ENCODE measurements at regions not wholly inside any gene's neighbourhood (a gene's known extent, or its start where the extent isn't known, plus 50 kb on each side); places are given as distances from the start of the nearest gene placed in this dataset.
A peak's percentile ranks its signal among the peaks of the same experiment; 100 is the strongest.

GRCh38 chr5:98497418-98497817, 276.0 kb upstream of the RGMB start (continued):
- no peak for TF ChIP-seq ZNF396 (CRISPR knock-in tag; IDR thresholded peaks at IDR 0.05; ENCODE audit: borderline replicate concordance)

- no peaks in the 10 kb centered on the region for H3K27me3 Mint-ChIP-seq (ENCODE audit: low read depth)
- H3K27ac Mint-ChIP-seq: no peak overlapping the region
- no peak overlapping the region for H3K4me3 Mint-ChIP-seq
- TF ChIP-seq EMX1 (CRISPR knock-in tag; IDR thresholded peaks at IDR 0.05) (no peak), SP1 (CRISPR knock-in tag; conservative IDR thresholded peaks at IDR 0.05) (no peak), TEAD4 (CRISPR knock-in tag; IDR thresholded peaks at IDR 0.05) (no peak), SMAD4 (CRISPR knock-in tag; IDR thresholded peaks at IDR 0.05) (no peak), RORB (CRISPR knock-in tag; IDR thresholded peaks at IDR 0.05) (no peak), TCF7 (CRISPR knock-in tag; IDR thresholded peaks at IDR 0.05; ENCODE audit: low read depth) (no peak), SOX15 (CRISPR knock-in tag; IDR thresholded peaks at IDR 0.05) (no peak), JUN (CRISPR knock-in tag; IDR thresholded peaks at IDR 0.05) (no peak)
- TF ChIP-seq, protein P1, sequence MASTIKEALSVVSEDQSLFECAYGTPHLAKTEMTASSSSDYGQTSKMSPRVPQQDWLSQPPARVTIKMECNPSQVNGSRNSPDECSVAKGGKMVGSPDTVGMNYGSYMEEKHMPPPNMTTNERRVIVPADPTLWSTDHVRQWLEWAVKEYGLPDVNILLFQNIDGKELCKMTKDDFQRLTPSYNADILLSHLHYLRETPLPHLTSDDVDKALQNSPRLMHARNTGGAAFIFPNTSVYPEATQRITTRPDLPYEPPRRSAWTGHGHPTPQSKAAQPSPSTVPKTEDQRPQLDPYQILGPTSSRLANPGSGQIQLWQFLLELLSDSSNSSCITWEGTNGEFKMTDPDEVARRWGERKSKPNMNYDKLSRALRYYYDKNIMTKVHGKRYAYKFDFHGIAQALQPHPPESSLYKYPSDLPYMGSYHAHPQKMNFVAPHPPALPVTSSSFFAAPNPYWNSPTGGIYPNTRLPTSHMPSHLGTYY (CRISPR knock-in tag; IDR thresholded peaks at IDR 0.05): no peak
- TF ChIP-seq, protein P2, sequence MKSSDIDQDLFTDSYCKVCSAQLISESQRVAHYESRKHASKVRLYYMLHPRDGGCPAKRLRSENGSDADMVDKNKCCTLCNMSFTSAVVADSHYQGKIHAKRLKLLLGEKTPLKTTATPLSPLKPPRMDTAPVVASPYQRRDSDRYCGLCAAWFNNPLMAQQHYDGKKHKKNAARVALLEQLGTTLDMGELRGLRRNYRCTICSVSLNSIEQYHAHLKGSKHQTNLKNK (CRISPR knock-in tag; IDR thresholded peaks at IDR 0.05): no peak
- TF ChIP-seq, protein P3, sequence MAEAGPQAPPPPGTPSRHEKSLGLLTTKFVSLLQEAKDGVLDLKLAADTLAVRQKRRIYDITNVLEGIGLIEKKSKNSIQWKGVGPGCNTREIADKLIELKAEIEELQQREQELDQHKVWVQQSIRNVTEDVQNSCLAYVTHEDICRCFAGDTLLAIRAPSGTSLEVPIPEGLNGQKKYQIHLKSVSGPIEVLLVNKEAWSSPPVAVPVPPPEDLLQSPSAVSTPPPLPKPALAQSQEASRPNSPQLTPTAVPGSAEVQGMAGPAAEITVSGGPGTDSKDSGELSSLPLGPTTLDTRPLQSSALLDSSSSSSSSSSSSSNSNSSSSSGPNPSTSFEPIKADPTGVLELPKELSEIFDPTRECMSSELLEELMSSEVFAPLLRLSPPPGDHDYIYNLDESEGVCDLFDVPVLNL (CRISPR knock-in tag; IDR thresholded peaks at IDR 0.05; ENCODE audit: borderline replicate concordance, low read depth): no peak
- CTCF ChIA-PET: interaction anchor here (0.5 to 0.8 kb wide), 3 partner anchors 23 to 298 kb away, joined by 3 read pairs; no protein-coding TSS in a partner anchor
- H3K36me3 Mint-ChIP-seq: no peaks in the 10 kb centered on the region; the same call in 1 of the 2 replicates
- DNase-seq (ENCODE audit: low spot score) (no peak), ATAC-seq (peak; percentile 73)
- H3K4me1 Mint-ChIP-seq: peaks cover 27% of the 10 kb centered on the region
- POLR2A ChIA-PET: no interaction called here
- peaks cover 30% of the 10 kb centered on the region for H3K9me3 Mint-ChIP-seq
Measured at GRCh38 chr5:98498028-98498427, 275.4 kb upstream of the RGMB start.

GRCh38 chr5:98499892-98500291, 273.6 kb upstream of the RGMB start:
- no peaks in the 10 kb centered on the region for H3K27me3 Mint-ChIP-seq (ENCODE audit: low read depth)
- no peak overlapping the region for H3K4me3 Mint-ChIP-seq
- peaks cover 35% of the 10 kb centered on the region for H3K4me1 Mint-ChIP-seq
- no peak overlapping the region for H3K27ac Mint-ChIP-seq
- POLR2A ChIA-PET: no interaction called here
- TF ChIP-seq ZBTB21 (CRISPR knock-in tag; IDR thresholded peaks at IDR 0.05; ENCODE audit: borderline replicate concordance) (no peak), SOX15 (CRISPR knock-in tag; IDR thresholded peaks at IDR 0.05) (no peak)
- CTCF ChIA-PET: no interaction called here
- peaks cover 13% of the 10 kb centered on the region for H3K9me3 Mint-ChIP-seq
- ATAC-seq (no peak), DNase-seq (ENCODE audit: low spot score) (no peak)
- H3K36me3 Mint-ChIP-seq: no peaks in the 10 kb centered on the region; the same call in 1 of the 2 replicates

DNA sequence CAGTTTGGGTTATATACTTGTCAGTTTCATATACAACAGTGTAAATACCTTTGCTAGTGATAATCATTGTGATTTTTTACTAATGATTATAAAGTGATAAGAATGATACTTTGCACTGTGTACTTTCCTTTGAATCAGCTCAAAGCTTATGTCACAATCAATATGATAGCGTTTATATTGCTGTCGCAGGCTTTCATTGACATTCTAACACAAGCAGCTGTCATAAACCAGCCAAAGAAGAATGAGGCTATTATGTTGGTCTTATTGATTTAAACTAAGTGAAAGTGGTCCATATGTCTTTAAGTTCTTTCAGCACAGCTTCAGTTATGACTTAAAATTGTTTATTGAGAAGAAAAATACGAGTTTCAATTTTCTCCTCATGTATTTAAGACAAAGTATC, 272.7 kb upstream of the RGMB start:
- H3K4me1 Mint-ChIP-seq: peaks cover 35% of the 10 kb centered on the region
- H3K4me3 Mint-ChIP-seq: no peak overlapping the region
- H3K27ac Mint-ChIP-seq: no peak overlapping the region
- H3K27me3 Mint-ChIP-seq (ENCODE audit: low read depth): no peaks in the 10 kb centered on the region
- ATAC-seq: no peak
- H3K36me3 Mint-ChIP-seq: no peaks in the 10 kb centered on the region; the same call in 1 of the 2 replicates
- POLR2A ChIA-PET: no interaction called here
- H3K9me3 Mint-ChIP-seq: peaks cover 8% of the 10 kb centered on the region
- TF ChIP-seq, protein P1 (CRISPR knock-in tag; IDR thresholded peaks at IDR 0.05): no peak
- DNase-seq (ENCODE audit: low spot score): no peak
- CTCF ChIA-PET: no interaction called here

GRCh38 chr5:98503616-98504015, 269.8 kb upstream of the RGMB start:
- H3K4me1 Mint-ChIP-seq: peaks cover 15% of the 10 kb centered on the region
- no peaks in the 10 kb centered on the region for H3K27me3 Mint-ChIP-seq (ENCODE audit: low read depth)
- H3K4me3 Mint-ChIP-seq: no peak overlapping the region
- no peak for DNase-seq (ENCODE audit: low spot score)
- POLR2A ChIA-PET: interaction anchor here (0.5 kb wide), 1 partner anchor 1430 kb away, joined by 3 read pairs; no protein-coding TSS in a partner anchor
- CTCF ChIA-PET: no interaction called here
- ATAC-seq: peak; percentile 39; the same call in 1 of the 2 replicates
- H3K27ac Mint-ChIP-seq: 0 out of 2 replicates have a peak overlapping the region, but pooled peaks have one; percentile 5
- peaks cover 11% of the 10 kb centered on the region for H3K9me3 Mint-ChIP-seq
- H3K36me3 Mint-ChIP-seq: 0 out of 2 replicates have a peak, but pooled peaks cover 3% of the 10 kb centered on the region
- TF ChIP-seq, protein P4, sequence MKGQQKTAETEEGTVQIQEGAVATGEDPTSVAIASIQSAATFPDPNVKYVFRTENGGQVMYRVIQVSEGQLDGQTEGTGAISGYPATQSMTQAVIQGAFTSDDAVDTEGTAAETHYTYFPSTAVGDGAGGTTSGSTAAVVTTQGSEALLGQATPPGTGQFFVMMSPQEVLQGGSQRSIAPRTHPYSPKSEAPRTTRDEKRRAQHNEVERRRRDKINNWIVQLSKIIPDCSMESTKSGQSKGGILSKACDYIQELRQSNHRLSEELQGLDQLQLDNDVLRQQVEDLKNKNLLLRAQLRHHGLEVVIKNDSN (CRISPR knock-in tag; IDR thresholded peaks at IDR 0.05): no peak
- TF ChIP-seq, protein P5, sequence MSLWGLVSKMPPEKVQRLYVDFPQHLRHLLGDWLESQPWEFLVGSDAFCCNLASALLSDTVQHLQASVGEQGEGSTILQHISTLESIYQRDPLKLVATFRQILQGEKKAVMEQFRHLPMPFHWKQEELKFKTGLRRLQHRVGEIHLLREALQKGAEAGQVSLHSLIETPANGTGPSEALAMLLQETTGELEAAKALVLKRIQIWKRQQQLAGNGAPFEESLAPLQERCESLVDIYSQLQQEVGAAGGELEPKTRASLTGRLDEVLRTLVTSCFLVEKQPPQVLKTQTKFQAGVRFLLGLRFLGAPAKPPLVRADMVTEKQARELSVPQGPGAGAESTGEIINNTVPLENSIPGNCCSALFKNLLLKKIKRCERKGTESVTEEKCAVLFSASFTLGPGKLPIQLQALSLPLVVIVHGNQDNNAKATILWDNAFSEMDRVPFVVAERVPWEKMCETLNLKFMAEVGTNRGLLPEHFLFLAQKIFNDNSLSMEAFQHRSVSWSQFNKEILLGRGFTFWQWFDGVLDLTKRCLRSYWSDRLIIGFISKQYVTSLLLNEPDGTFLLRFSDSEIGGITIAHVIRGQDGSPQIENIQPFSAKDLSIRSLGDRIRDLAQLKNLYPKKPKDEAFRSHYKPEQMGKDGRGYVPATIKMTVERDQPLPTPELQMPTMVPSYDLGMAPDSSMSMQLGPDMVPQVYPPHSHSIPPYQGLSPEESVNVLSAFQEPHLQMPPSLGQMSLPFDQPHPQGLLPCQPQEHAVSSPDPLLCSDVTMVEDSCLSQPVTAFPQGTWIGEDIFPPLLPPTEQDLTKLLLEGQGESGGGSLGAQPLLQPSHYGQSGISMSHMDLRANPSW (CRISPR knock-in tag; conservative IDR thresholded peaks at IDR 0.05; ENCODE audit: low read depth): no peak
- no peak for TF ChIP-seq ZNF416 (CRISPR knock-in tag; IDR thresholded peaks at IDR 0.05)
- TF ChIP-seq, protein P2 (CRISPR knock-in tag; IDR thresholded peaks at IDR 0.05): no peak
- TF ChIP-seq TP53 (CRISPR knock-in tag; IDR thresholded peaks at IDR 0.05): no peak
- TF ChIP-seq TEAD1 (CRISPR knock-in tag; IDR thresholded peaks at IDR 0.05): no peak
- no peak for TF ChIP-seq SOX15 (CRISPR knock-in tag; IDR thresholded peaks at IDR 0.05)
- no peak for TF ChIP-seq IRF2 (CRISPR knock-in tag; IDR thresholded peaks at IDR 0.05; ENCODE audit: borderline replicate concordance, low read depth)

Data from WTC11 (cell line).